GM12878 (cell line): ENCODE measurements at regions not wholly inside any gene's neighbourhood (a gene's known extent, or its start where the extent isn't known, plus 50 kb on each side); places are given as distances from the start of the nearest gene placed in this dataset.

ENCODE experiments used
- ATAC-seq: fragments of 200-7000 bp; cut with Tn5 transposase; 3 replicates; pipeline ENCODE4 v1.9.1; 2020; ENCODE audit warnings: mild to moderate bottlenecking, moderate library complexity
- BruUV-seq: library from RNA; stranded (reverse); fragments of 400-500 nt; replicated peaks from 2 replicates; lab custom pipeline; 2021; lab: Mats Ljungman, UMichigan
- CTCF ChIA-PET: fragments of 300-600 bp; sonication (Branson Sonifier 250); formaldehyde crosslinking; extraction: SDS; loops from one replicate; lab custom pipeline; 2021; ENCODE audit warnings: inconsistent platforms; lab: Yijun Ruan, JAX
- POLR2A ChIA-PET: fragments of 350-600 bp; formaldehyde crosslinking; extraction: SDS; loops from one replicate; lab custom pipeline; 2021; ENCODE audit warnings: inconsistent platforms; lab: Charles Lee
- RAD21 ChIA-PET: fragments of 300-600 bp; sonication (Branson Sonifier 250); formaldehyde crosslinking; loops from one replicate; lab custom pipeline; 2023; ENCODE audit warnings: antibody characterized with exemption; ENCODE audit not compliant: unreplicated experiment; lab: Charles Lee
- SMC1A ChIA-PET: fragments of 300-600 bp; sonication (Branson Sonifier 250); formaldehyde crosslinking; loops from one replicate; lab custom pipeline; 2023; ENCODE audit not compliant: unreplicated experiment, uncharacterized antibody; lab: Charles Lee
- DNase-seq: peaks from one replicate; pipeline ENCODE4 v3.0.0-alpha.2; 2011; ENCODE audit warnings: low read depth, low spot score
- FAIRE-seq: peaks from 3 replicates; lab custom pipeline; 2011; peaks lifted over from hg19 to GRCh38; lab: Jason Lieb, UNC
- H2AFZ ChIP-seq: 2 replicates; pipeline ENCODE4 v1.6.0; 2011; ENCODE audit warnings: low read depth, low read length, control low read depth; ENCODE audit not compliant: control insufficient read depth
- H3K27ac ChIP-seq: 2 replicates; pipeline ENCODE4 v1.5.1; 2011; ENCODE audit warnings: control low read depth; ENCODE audit not compliant: control insufficient read depth, insufficient read depth
- H3K27me3 ChIP-seq, 2 experiments: replicated peaks in 1 of 2; 2 replicates each; pipeline versions ENCODE4 v1.6.0 to v1.6.1; 2011; ENCODE audit warnings: low read length in 1 of 2; ENCODE audit not compliant: control insufficient read depth in 2 of 2, insufficient read depth in 2 of 2
- H3K36me3 ChIP-seq, 2 experiments: 2 replicates each; pipeline ENCODE4 v1.5.1; 2011; ENCODE audit warnings: low read length in 1 of 2; ENCODE audit not compliant: control insufficient read depth in 2 of 2, insufficient read depth in 2 of 2
- H3K4me1 ChIP-seq: 2 replicates; pipeline ENCODE4 v1.6.1; 2011; ENCODE audit warnings: mild to moderate bottlenecking, low read length, moderate library complexity, mixed read lengths; ENCODE audit not compliant: control insufficient read depth, insufficient read depth
- H3K4me2 ChIP-seq: 2 replicates; pipeline ENCODE4 v1.6.0; 2011; ENCODE audit warnings: control low read depth; ENCODE audit not compliant: control insufficient read depth, insufficient read depth
- H3K4me3 ChIP-seq: fragments of 200-600 bp; sonication (generic); 2 replicates; pipeline ENCODE4 v1.5.1; 2016
- H3K79me2 ChIP-seq: 2 replicates; pipeline ENCODE4 v1.6.0; 2011; ENCODE audit warnings: low read length; ENCODE audit not compliant: control insufficient read depth, insufficient read depth
- H3K9ac ChIP-seq: 2 replicates; pipeline ENCODE4 v1.8.0; 2011; ENCODE audit warnings: low read length, control low read depth, mixed read lengths; ENCODE audit not compliant: control insufficient read depth, insufficient read depth
- H3K9me3 ChIP-seq: replicated peaks from 3 replicates; pipeline ENCODE4 v1.5.1; 2011; ENCODE audit warnings: mild to moderate bottlenecking, low read length; ENCODE audit not compliant: control insufficient read depth, insufficient read depth
- H4K20me1 ChIP-seq: 2 replicates; pipeline ENCODE4 v1.6.0; 2011; ENCODE audit not compliant: control insufficient read depth, insufficient read depth
- E4F1 ChIP-seq: fragments of 450-650 bp; IDR thresholded peaks from 2 replicates; pipeline ENCODE4 v1.6.1; 2018; ENCODE audit warnings: borderline replicate concordance, mild to moderate bottlenecking; ENCODE audit not compliant: partially characterized antibody
- KDM1A ChIP-seq: fragments of 200-600 bp; sonication (generic); IDR thresholded peaks from 2 replicates; pipeline ENCODE4 v1.6.1; 2016; ENCODE audit warnings: borderline replicate concordance
- MYC ChIP-seq: IDR thresholded peaks from 2 replicates; pipeline ENCODE4 v1.6.1; 2011; ENCODE audit warnings: mild to moderate bottlenecking, low read length, moderate library complexity, inconsistent platforms; ENCODE audit not compliant: insufficient read depth, insufficient replicate concordance, insufficient read length, severe bottlenecking
- RBBP5 ChIP-seq: fragments of 200-600 bp; sonication (generic); conservative IDR thresholded peaks from 2 replicates; pipeline ENCODE4 v1.6.1; 2016
- SUZ12 ChIP-seq: fragments of 200-600 bp; sonication (generic); IDR thresholded peaks from one replicate; pipeline ENCODE4 v1.6.1; 2018; ENCODE audit warnings: antibody characterized with exemption, mild to moderate bottlenecking; ENCODE audit not compliant: unreplicated experiment
- USF1 ChIP-seq: IDR thresholded peaks from 2 replicates; pipeline ENCODE4 v1.6.1; 2011; ENCODE audit warnings: borderline replicate concordance, low read depth, mild to moderate bottlenecking, moderate library complexity, mixed read lengths, low read length; ENCODE audit not compliant: insufficient read depth; ENCODE audit errors: extremely low read length
- WRNIP1 ChIP-seq: IDR thresholded peaks from 2 replicates; pipeline ENCODE4 v1.6.1; 2011; ENCODE audit warnings: low read depth, low read length, improper control_type of control experiment, borderline replicate concordance
- ZBTB11 ChIP-seq: fragments of 450-650 bp; formaldehyde crosslinking; IDR thresholded peaks from 2 replicates; pipeline ENCODE4 v1.5.0; 2022; ENCODE audit warnings: mild to moderate bottlenecking, missing genetic modification characterization
- WGBS: methylation state at CpG from one replicate; pipeline ENCODE4 v1.1.6; 2016; ENCODE audit warnings: low lambda C conversion rate; ENCODE audit not compliant: insufficient replicate concordance, insufficient coverage; ENCODE audit errors: missing lambda C conversion rate; 5-methylcytosine and 5-hydroxymethylcytosine counted together
- in situ Hi-C: fragments of 300-500 bp; cut with MboI; formaldehyde crosslinking; loops from 9 replicates; pipeline ENCODE4 v1.14.3; 2018; ENCODE audit warnings: mixed read lengths
- intact Hi-C: fragments of 100-400 bp; cut with micrococcal nuclease; formaldehyde crosslinking; loops from one replicate; pipeline ENCODE4 v1.14.2; 2022; ENCODE audit not compliant: unreplicated experiment

- no peaks in the 10 kb centered on the region for H4K20me1 ChIP-seq
- no peak for TF ChIP-seq RBBP5
- no peak for TF ChIP-seq USF1
- no peak for TF ChIP-seq KDM1A
- TF ChIP-seq WRNIP1 = no peak
- TF ChIP-seq SUZ12 = no peak
- TF ChIP-seq, all 136 proteins: peak for 0
- POLR2A ChIA-PET = no interaction called here
- CTCF ChIA-PET = interaction anchor here (0.6 kb wide), 1 partner anchor 247 kb away, joined by 3 read pairs; no protein-coding TSS in a partner anchor
- no TSS peak for BruUV-seq
- no peak for FAIRE-seq
- H2AFZ ChIP-seq = no peak overlapping the region
- H3K27ac ChIP-seq = no peak overlapping the region
- intact Hi-C loops (no loop called here), in situ Hi-C loops (no loop called here)
- H3K9me3 ChIP-seq = no peaks in the 10 kb centered on the region
- H3K4me2 ChIP-seq = no peak overlapping the region
- DNase-seq = no peak
- WGBS = 51% methylated on average over 7 of the region's 7 CpGs
- RAD21 ChIA-PET = no interaction called here
- H3K36me3 ChIP-seq = no peaks in the 10 kb centered on the region
- H3K27me3 ChIP-seq = no peaks in the 10 kb centered on the region; a peak in 3 of 4 replicates
- no peak overlapping the region for H3K9ac ChIP-seq
- SMC1A ChIA-PET = interaction anchor here (1.1 kb wide), 1 partner anchor 13 kb away, joined by 3 read pairs; no protein-coding TSS in a partner anchor
- H3K4me1 ChIP-seq = no peaks in the 10 kb centered on the region
- H3K79me2 ChIP-seq = no peaks in the 10 kb centered on the region
- no peak for ATAC-seq
- no peak overlapping the region for H3K4me3 ChIP-seq
Observed at GRCh38 chr2:109065391-109065734, 63.6 kb upstream of the SH3RF3 start.

DNA sequence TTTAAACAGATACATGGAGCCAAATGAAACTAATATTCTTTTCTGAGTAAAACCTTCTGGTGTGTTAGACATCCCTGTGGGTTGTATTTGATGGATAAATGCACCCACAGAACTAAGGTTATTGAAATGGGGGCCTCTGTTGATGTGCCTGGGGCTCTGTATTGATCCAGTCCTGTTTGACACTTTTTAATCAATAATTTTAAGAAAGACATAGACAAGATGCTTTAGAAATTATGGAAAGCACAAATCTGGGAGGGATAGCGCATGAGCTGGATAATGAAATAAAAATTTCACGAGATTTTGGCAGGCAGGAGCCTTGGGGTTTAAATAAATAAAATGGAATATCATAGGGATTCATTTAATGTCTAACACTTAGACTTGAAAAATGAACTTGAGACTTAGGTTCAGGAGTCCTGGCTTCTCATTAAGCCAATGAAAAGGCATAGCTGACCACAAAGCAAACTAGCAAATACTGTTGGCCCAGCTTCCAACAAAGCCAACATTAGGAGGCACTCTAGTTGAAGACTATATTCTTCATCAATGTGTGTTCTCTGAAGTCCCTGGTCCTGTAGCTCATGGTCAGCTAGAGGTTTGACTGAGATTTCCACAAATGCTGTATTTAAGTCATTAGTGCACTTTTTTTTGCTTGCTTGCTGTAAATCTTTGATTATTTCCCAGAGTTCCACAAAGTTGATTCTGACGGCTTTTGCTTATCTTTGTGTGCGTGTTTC, 64.2 kb upstream of the SH3RF3 start:
- Histone ChIP-seq H3K27ac (no peak overlapping the region), H3K4me2 (no peak overlapping the region), H4K20me1 (no peaks in the 10 kb centered on the region), H3K9ac (no peak overlapping the region), H3K36me3 (no peaks in the 10 kb centered on the region), H3K9me3 (no peaks in the 10 kb centered on the region), H3K79me2 (no peaks in the 10 kb centered on the region), H3K4me1 (no peaks in the 10 kb centered on the region), H2AFZ (no peak overlapping the region), H3K27me3 (no peaks in the 10 kb centered on the region; a peak in 3 of 4 replicates), H3K4me3 (no peak overlapping the region)
- no peak for FAIRE-seq
- WGBS = 16% methylated on average over 4 of the region's 4 CpGs
- BruUV-seq = no TSS peak
- ATAC-seq = no peak
- intact Hi-C loops = no loop called here
- ChIA-PET RAD21 (no interaction called here), SMC1A (interaction anchor here (1.1 kb wide), 1 partner anchor 13 kb away, joined by 3 read pairs; no protein-coding TSS in a partner anchor), CTCF (no interaction called here), POLR2A (no interaction called here)
- in situ Hi-C loops = no loop called here
- no peak for DNase-seq
- TF ChIP-seq ZBTB11 (CRISPR knock-in tag) (no peak), E4F1 (no peak), MYC (no peak)
